Activated CD8-positive, alpha-beta T cell treated with anti-CD3 and anti-CD28 coated beads for 36 hours (primary cell): ENCODE measurements at regions not wholly inside any gene's neighbourhood (a gene's known extent, or its start where the extent isn't known, plus 50 kb on each side); places are given as distances from the start of the nearest gene placed in this dataset.

Source experiments
- ATAC-seq: fragments of 200-7000 bp; cut with Tn5 transposase; one replicate; pipeline ENCODE4 v1.10.0; 2021; ENCODE audit warnings: mild to moderate bottlenecking, moderate library complexity
- CTCF ChIA-PET: fragments of 350-600 bp; sonication (Branson Sonifier 250); formaldehyde crosslinking; loops from one replicate; lab custom pipeline; 2021; ENCODE audit warnings: antibody characterized with exemption; lab: Charles Lee
- POLR2A ChIA-PET: fragments of 350-600 bp; sonication (Branson Sonifier 250); formaldehyde crosslinking; loops from one replicate; lab custom pipeline; 2021; ENCODE audit warnings: antibody characterized with exemption; lab: Charles Lee
- DNase-seq: peaks from one replicate; pipeline ENCODE4 v3.0.0-alpha.2; 2020
- H3K27ac Mint-ChIP-seq: one replicate; pipeline ENCODE4 v1.8.0; 2021; ENCODE audit warnings: mild to moderate bottlenecking, mixed read lengths
- H3K27me3 Mint-ChIP-seq: one replicate; pipeline ENCODE4 v1.8.0; 2021; ENCODE audit warnings: mixed read lengths
- H3K36me3 Mint-ChIP-seq: one replicate; pipeline ENCODE4 v1.8.0; 2021; ENCODE audit warnings: low read depth, mixed read lengths
- H3K4me1 Mint-ChIP-seq: one replicate; pipeline ENCODE4 v1.8.0; 2021; ENCODE audit warnings: low read depth, mixed read lengths
- H3K4me3 Mint-ChIP-seq: one replicate; pipeline ENCODE4 v1.8.0; 2021; ENCODE audit warnings: mild to moderate bottlenecking, moderate library complexity, mixed read lengths
- H3K9me3 Mint-ChIP-seq: one replicate; pipeline ENCODE4 v1.8.0; 2021; ENCODE audit warnings: mixed read lengths
- intact Hi-C: fragments of 100-400 bp; cut with micrococcal nuclease; formaldehyde crosslinking; loops from one replicate; pipeline ENCODE4 v1.10.0; 2022
- TF ChIP-seq, protein P1 (sequence below): fragments of 200-600 bp; IDR thresholded peaks from one replicate; pipeline ENCODE4 v1.8.0; 2022; ENCODE audit warnings: antibody characterized with exemption, mild to moderate bottlenecking

DNA sequence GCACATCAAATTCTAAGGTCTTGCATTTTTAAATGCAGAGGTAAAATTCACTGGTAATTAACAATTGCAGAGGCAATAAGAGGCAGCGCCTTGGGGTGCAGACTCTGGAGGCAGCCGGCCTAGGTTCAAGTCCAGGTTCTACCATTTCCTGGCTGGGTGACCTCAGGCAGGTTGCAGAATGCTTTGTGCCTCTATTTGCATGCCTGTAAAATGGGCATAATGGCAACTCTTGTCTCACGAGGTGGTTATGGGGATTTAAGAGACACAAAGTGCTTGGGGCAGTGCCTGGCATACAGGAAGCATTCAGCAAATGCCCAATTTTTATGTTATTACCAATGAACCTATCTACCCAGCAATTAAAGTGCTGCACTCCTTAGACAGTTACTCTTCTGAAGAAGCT lies 180.0 kb upstream of the LHX5 start:
- Mint-ChIP-seq H3K4me3 (no peak overlapping the region), H3K9me3 (peaks cover 5% of the 10 kb centered on the region), H3K27me3 (peaks cover 17% of the 10 kb centered on the region), H3K27ac (no peak overlapping the region), H3K4me1 (no peaks in the 10 kb centered on the region), H3K36me3 (no peaks in the 10 kb centered on the region)
- POLR2A ChIA-PET: no interaction called here
- DNase-seq (no peak), ATAC-seq (no peak)
- CTCF ChIA-PET: no interaction called here
- TF ChIP-seq, protein P1, sequence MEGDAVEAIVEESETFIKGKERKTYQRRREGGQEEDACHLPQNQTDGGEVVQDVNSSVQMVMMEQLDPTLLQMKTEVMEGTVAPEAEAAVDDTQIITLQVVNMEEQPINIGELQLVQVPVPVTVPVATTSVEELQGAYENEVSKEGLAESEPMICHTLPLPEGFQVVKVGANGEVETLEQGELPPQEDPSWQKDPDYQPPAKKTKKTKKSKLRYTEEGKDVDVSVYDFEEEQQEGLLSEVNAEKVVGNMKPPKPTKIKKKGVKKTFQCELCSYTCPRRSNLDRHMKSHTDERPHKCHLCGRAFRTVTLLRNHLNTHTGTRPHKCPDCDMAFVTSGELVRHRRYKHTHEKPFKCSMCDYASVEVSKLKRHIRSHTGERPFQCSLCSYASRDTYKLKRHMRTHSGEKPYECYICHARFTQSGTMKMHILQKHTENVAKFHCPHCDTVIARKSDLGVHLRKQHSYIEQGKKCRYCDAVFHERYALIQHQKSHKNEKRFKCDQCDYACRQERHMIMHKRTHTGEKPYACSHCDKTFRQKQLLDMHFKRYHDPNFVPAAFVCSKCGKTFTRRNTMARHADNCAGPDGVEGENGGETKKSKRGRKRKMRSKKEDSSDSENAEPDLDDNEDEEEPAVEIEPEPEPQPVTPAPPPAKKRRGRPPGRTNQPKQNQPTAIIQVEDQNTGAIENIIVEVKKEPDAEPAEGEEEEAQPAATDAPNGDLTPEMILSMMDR: no peak
- intact Hi-C loops: no loop called here

DNA sequence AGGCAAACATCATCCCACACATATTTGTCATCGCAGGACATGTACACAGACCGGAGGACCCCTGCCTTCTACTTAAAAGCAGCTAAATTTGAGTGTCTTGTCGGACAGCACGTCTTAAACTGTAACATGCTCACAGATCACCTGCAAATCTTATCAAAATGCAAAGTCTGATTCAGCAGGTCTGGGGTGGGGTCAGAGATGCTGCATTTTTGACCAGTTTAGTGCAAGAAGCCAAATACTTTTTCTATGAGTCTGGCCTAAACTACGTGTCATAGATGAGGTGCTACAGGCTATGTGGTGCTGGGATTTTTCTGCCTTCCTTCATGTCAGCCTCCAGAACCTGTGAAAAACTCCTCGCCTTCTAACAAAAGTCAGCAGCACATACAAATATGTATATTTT lies 178.8 kb upstream of the LHX5 start:
- CTCF ChIA-PET: no interaction called here
- no peak for ATAC-seq

DNA sequence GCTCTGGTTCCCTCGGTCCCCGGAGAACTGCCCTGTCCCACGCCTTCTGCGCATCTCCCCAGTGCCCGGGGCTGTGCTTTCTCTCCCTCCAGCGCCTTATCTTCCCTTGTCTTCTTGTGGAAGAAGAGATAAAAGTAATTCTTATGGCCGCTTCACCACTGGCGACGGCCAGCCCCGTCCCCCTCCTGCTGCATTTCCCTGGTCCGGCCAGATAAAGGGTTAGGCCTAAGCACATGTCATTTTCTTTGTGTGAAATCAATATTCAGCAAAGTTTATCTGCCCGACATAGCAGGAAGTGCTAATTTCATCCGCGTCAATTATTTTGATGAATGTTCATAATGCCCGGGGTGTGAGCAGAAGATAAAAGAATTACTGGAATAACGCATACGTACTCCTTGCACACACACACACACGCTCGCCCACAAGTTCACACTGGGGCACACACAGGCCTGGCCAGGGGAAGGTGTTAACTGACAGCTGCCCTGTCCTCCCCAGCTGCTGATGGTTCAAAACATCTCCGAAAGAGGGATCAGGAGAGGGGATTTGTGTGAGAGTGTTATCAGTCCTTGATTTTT lies 177.7 kb upstream of the LHX5 start:
- no peak for DNase-seq
- peaks cover 31% of the 10 kb centered on the region for H3K27me3 Mint-ChIP-seq
- H3K4me3 Mint-ChIP-seq: no peak overlapping the region
- H3K9me3 Mint-ChIP-seq: no peaks in the 10 kb centered on the region
- ChIA-PET CTCF (no interaction called here), POLR2A (interaction anchor here (0.6 kb wide), 1 partner anchor 1756 kb away, joined by 6 read pairs; no protein-coding TSS in a partner anchor)
- intact Hi-C loops: no loop called here
- no peak overlapping the region for H3K27ac Mint-ChIP-seq
- no peaks in the 10 kb centered on the region for H3K4me1 Mint-ChIP-seq
- H3K36me3 Mint-ChIP-seq: no peaks in the 10 kb centered on the region
- ATAC-seq: no peak
- TF ChIP-seq, protein P1: no peak

More for the DNA sequence above, 178.8 kb upstream of the LHX5 start:
- H3K9me3 Mint-ChIP-seq: peaks cover 2% of the 10 kb centered on the region
- POLR2A ChIA-PET: interaction anchor here (0.5 kb wide), 1 partner anchor 1113 kb away, joined by 3 read pairs; no protein-coding TSS in a partner anchor
- intact Hi-C loops: no loop called here
- no peaks in the 10 kb centered on the region for H3K36me3 Mint-ChIP-seq
- no peak overlapping the region for H3K27ac Mint-ChIP-seq
- TF ChIP-seq, protein P1: no peak
- H3K4me3 Mint-ChIP-seq: no peak overlapping the region
- no peaks in the 10 kb centered on the region for H3K4me1 Mint-ChIP-seq
- DNase-seq: no peak
- peaks cover 24% of the 10 kb centered on the region for H3K27me3 Mint-ChIP-seq

DNA sequence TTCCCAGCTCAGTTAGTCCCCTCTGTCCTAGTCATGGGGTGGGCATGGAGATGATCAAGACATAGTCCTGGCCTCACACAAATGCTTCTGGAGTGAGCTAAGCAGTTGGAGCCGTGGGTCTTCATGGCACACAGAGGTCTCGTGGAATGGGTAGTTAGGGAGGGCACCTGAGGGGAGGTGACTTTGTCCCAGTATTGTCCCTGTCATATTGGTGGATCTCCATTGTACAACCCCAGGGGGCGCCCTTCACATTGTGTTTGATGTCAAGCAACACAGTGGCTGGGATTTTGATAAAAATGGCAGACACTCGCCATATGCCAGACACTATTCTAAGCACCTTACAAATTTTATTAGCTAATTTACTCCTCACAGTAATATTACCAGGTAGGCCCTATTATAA lies 175.4 kb upstream of the LHX5 start:
- ChIA-PET POLR2A (no interaction called here), CTCF (interaction anchor here (1.5 kb wide), 1 partner anchor 120 kb away, joined by 3 read pairs; no protein-coding TSS in a partner anchor)
- Mint-ChIP-seq H3K27ac (no peak overlapping the region), H3K9me3 (no peaks in the 10 kb centered on the region), H3K36me3 (no peaks in the 10 kb centered on the region), H3K4me1 (no peaks in the 10 kb centered on the region), H3K4me3 (no peak overlapping the region), H3K27me3 (peaks cover 41% of the 10 kb centered on the region)
- TF ChIP-seq, protein P1: peak; percentile 17
- no peak for ATAC-seq
- peak; percentile 36 for DNase-seq
- intact Hi-C loops: no loop called here

DNA sequence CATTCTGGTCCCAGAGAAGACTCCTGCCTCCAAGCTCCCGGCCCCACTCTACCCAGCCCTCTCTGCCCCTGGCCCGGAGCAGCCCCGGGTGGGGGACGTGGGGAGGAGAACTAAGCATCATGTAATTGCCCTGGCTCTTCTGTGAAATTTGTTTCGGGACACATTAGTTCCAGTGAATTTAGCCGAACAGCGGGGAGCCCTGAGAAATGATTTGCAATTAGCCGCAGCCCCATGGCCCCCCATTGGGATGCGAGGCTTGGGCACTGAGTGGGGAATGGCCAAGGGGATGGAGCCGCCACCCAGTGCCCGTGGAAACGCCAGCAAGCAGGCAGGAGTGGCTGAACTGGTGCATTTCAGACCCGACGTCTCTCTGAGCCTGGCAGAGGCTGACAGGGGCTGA lies 173.9 kb upstream of the LHX5 start:
- ATAC-seq (no peak), DNase-seq (no peak)
- intact Hi-C loops: no loop called here
- Mint-ChIP-seq H3K27me3 (peaks cover 43% of the 10 kb centered on the region), H3K9me3 (no peaks in the 10 kb centered on the region), H3K4me3 (no peak overlapping the region), H3K4me1 (no peaks in the 10 kb centered on the region), H3K27ac (no peak overlapping the region), H3K36me3 (no peaks in the 10 kb centered on the region)
- CTCF ChIA-PET: no interaction called here
- POLR2A ChIA-PET: no interaction called here
- TF ChIP-seq, protein P1: no peak
